ENCODE measurements at regions not wholly inside any gene's neighbourhood (a gene's known extent, or its start where the extent isn't known, plus 50 kb on each side); places are given as distances from the start of the nearest gene placed in this dataset.

GRCh38 chr6:42502127-42502526 is 50.4 kb upstream of the TRERF1 start:
- H3K27ac ChIP-seq (ENCODE audit: low read depth, low read length): no peak overlapping the region
- H3F3A ChIP-seq (ENCODE audit: insufficient read depth): no peaks in the 10 kb centered on the region
- no peak overlapping the region for H3K4me2 ChIP-seq (ENCODE audit: low read depth, low read length, poor library complexity, severe bottlenecking)
- no peaks in the 10 kb centered on the region for H3K79me2 ChIP-seq (ENCODE audit: insufficient read depth, low read length)
- H4K20me1 ChIP-seq (ENCODE audit: low read depth, low read length): no peaks in the 10 kb centered on the region
- H3K4me3 ChIP-seq (ENCODE audit: insufficient read depth, low read length, poor library complexity, severe bottlenecking): no peak overlapping the region
- no peaks in the 10 kb centered on the region for H3K9me3 ChIP-seq (ENCODE audit: insufficient read depth, low read length)
- H3K9me2 ChIP-seq (replicated peaks; ENCODE audit: insufficient read depth, low read length): no peaks in the 10 kb centered on the region
- no peak overlapping the region for H3K9ac ChIP-seq (ENCODE audit: low read length)
- TF ChIP-seq CTCF (IDR thresholded peaks at IDR 0.05; ENCODE audit: insufficient read depth, low read length, poor library complexity, severe bottlenecking) (no peak), EZH2phosphoT487 (conservative IDR thresholded peaks at IDR 0.05; ENCODE audit: low read length) (no peak)
- H2AFZ ChIP-seq (ENCODE audit: low read depth, low read length, severe bottlenecking): no peak overlapping the region
- H3K27me3 ChIP-seq (ENCODE audit: low read length): no peaks in the 10 kb centered on the region
- 0 out of 2 replicates have a peak, but pooled peaks cover 3% of the 10 kb centered on the region for H3K36me3 ChIP-seq (ENCODE audit: low read length)
